Activated T-cell treated with anti-CD3 and anti-CD28 coated beads, Interleukin-2, amount 50 U/mL, for 4 hours (primary cell): ENCODE measurements at regions not wholly inside any gene's neighbourhood (a gene's known extent, or its start where the extent isn't known, plus 50 kb on each side); places are given as distances from the start of the nearest gene placed in this dataset.

Source experiments
- ATAC-seq, 2 donors: fragments of 200-7000 bp; cut with Tn5 transposase; one replicate each; pipeline ENCODE4 v1.10.0; 2021
- DNase-seq: peaks from one replicate; pipeline ENCODE4 v3.0.0-alpha.2; 2020
- H3K27me3 Mint-ChIP-seq: one replicate; pipeline ENCODE4 v1.8.0; 2021; ENCODE audit warnings: low read depth, mixed read lengths
- H3K36me3 Mint-ChIP-seq: one replicate; pipeline ENCODE4 v1.8.0; 2022; ENCODE audit warnings: mixed read lengths; ENCODE audit not compliant: insufficient read depth
- H3K4me1 Mint-ChIP-seq: one replicate; pipeline ENCODE4 v1.8.0; 2021; ENCODE audit warnings: low read depth, mixed read lengths
- H3K4me3 Mint-ChIP-seq: one replicate; pipeline ENCODE4 v1.8.0; 2021; ENCODE audit warnings: mild to moderate bottlenecking, moderate library complexity, mixed read lengths
- H3K9me3 Mint-ChIP-seq: one replicate; pipeline ENCODE4 v1.8.0; 2021; ENCODE audit warnings: mixed read lengths

- Mint-ChIP-seq H3K4me3 (no peak overlapping the region), H3K4me1 (no peaks in the 10 kb centered on the region), H3K36me3 (no peaks in the 10 kb centered on the region), H3K27me3 (no peaks in the 10 kb centered on the region), H3K9me3 (peaks cover 8% of the 10 kb centered on the region)
- ATAC-seq, result no peak
- DNase-seq, result no peak
These were observed 226.5 kb upstream of the NDN start for GRCh38 chr15:23913635-23914034.

GRCh38 chr15:23924686-23925085 is 237.6 kb upstream of the NDN start:
- Mint-ChIP-seq H3K36me3 (no peaks in the 10 kb centered on the region), H3K9me3 (peaks cover 8% of the 10 kb centered on the region), H3K27me3 (no peaks in the 10 kb centered on the region), H3K4me3 (no peak overlapping the region), H3K4me1 (no peaks in the 10 kb centered on the region)
- DNase-seq, result no peak
- ATAC-seq, result no peak

GRCh38 chr15:23954931-23955330 is 267.8 kb upstream of the NDN start:
- DNase-seq (no peak), ATAC-seq (no peak)
- H3K4me1 Mint-ChIP-seq, result no peaks in the 10 kb centered on the region
- H3K4me3 Mint-ChIP-seq, result no peak overlapping the region
- H3K9me3 Mint-ChIP-seq, result peaks cover 11% of the 10 kb centered on the region
- H3K27me3 Mint-ChIP-seq, result no peaks in the 10 kb centered on the region
- no peaks in the 10 kb centered on the region for H3K36me3 Mint-ChIP-seq

GRCh38 chr15:23983500-23984259 is 296.6 kb upstream of the NDN start:
- Mint-ChIP-seq H3K4me1 (no peaks in the 10 kb centered on the region), H3K9me3 (peaks cover 10% of the 10 kb centered on the region), H3K36me3 (no peaks in the 10 kb centered on the region), H3K27me3 (no peaks in the 10 kb centered on the region), H3K4me3 (no peak overlapping the region)
- DNase-seq (no peak), ATAC-seq (no peak)

GRCh38 chr15:23994273-23994672 is 307.2 kb upstream of the NDN start:
- Mint-ChIP-seq H3K36me3 (no peaks in the 10 kb centered on the region), H3K9me3 (peaks cover 11% of the 10 kb centered on the region), H3K27me3 (no peaks in the 10 kb centered on the region), H3K4me1 (no peaks in the 10 kb centered on the region), H3K4me3 (no peak overlapping the region)
- no peak for ATAC-seq
- DNase-seq, result no peak

GRCh38 chr15:23998056-23998455 is 311.0 kb upstream of the NDN start:
- no peaks in the 10 kb centered on the region for H3K4me1 Mint-ChIP-seq
- DNase-seq (no peak), ATAC-seq (no peak)
- H3K27me3 Mint-ChIP-seq, result no peaks in the 10 kb centered on the region
- peaks cover 15% of the 10 kb centered on the region for H3K9me3 Mint-ChIP-seq
- no peak overlapping the region for H3K4me3 Mint-ChIP-seq
- H3K36me3 Mint-ChIP-seq, result no peaks in the 10 kb centered on the region

GRCh38 chr15:24008476-24008875 is 321.4 kb upstream of the NDN start:
- ATAC-seq (no peak), DNase-seq (no peak)
- no peaks in the 10 kb centered on the region for H3K36me3 Mint-ChIP-seq
- no peak overlapping the region for H3K4me3 Mint-ChIP-seq
- H3K4me1 Mint-ChIP-seq, result no peaks in the 10 kb centered on the region
- no peaks in the 10 kb centered on the region for H3K27me3 Mint-ChIP-seq
- peaks cover 8% of the 10 kb centered on the region for H3K9me3 Mint-ChIP-seq

- Mint-ChIP-seq H3K36me3 (no peaks in the 10 kb centered on the region), H3K9me3 (peaks cover 14% of the 10 kb centered on the region), H3K4me1 (no peaks in the 10 kb centered on the region), H3K4me3 (no peak overlapping the region), H3K27me3 (no peaks in the 10 kb centered on the region)
- DNase-seq (no peak), ATAC-seq (no peak)
These were observed 330.4 kb upstream of the NDN start for GRCh38 chr15:24017470-24017869.

GRCh38 chr15:24039683-24040082 is 352.6 kb upstream of the NDN start:
- DNase-seq, result no peak
- ATAC-seq, result no peak
- H3K4me3 Mint-ChIP-seq, result no peak overlapping the region
- H3K27me3 Mint-ChIP-seq, result no peaks in the 10 kb centered on the region
- H3K36me3 Mint-ChIP-seq, result no peaks in the 10 kb centered on the region
- no peaks in the 10 kb centered on the region for H3K4me1 Mint-ChIP-seq
- H3K9me3 Mint-ChIP-seq, result peaks cover 15% of the 10 kb centered on the region

- ATAC-seq (no peak), DNase-seq (no peak)
- H3K36me3 Mint-ChIP-seq, result no peaks in the 10 kb centered on the region
- peaks cover 7% of the 10 kb centered on the region for H3K9me3 Mint-ChIP-seq
- H3K4me3 Mint-ChIP-seq, result no peak overlapping the region
- no peaks in the 10 kb centered on the region for H3K27me3 Mint-ChIP-seq
- no peaks in the 10 kb centered on the region for H3K4me1 Mint-ChIP-seq
These were observed 367.6 kb upstream of the NDN start for GRCh38 chr15:24054547-24055245.

GRCh38 chr15:24067733-24068501 is 380.8 kb upstream of the NDN start:
- H3K36me3 Mint-ChIP-seq, result no peaks in the 10 kb centered on the region
- ATAC-seq, result no peak
- H3K4me1 Mint-ChIP-seq, result no peaks in the 10 kb centered on the region
- DNase-seq, result no peak
- peaks cover 4% of the 10 kb centered on the region for H3K9me3 Mint-ChIP-seq
- no peaks in the 10 kb centered on the region for H3K27me3 Mint-ChIP-seq
- no peak overlapping the region for H3K4me3 Mint-ChIP-seq

- Mint-ChIP-seq H3K4me1 (no peaks in the 10 kb centered on the region), H3K27me3 (no peaks in the 10 kb centered on the region), H3K36me3 (no peaks in the 10 kb centered on the region), H3K9me3 (no peaks in the 10 kb centered on the region), H3K4me3 (no peak overlapping the region)
- ATAC-seq, result no peak
- no peak for DNase-seq
These were observed 388.4 kb upstream of the NDN start for GRCh38 chr15:24075420-24076089.

- Mint-ChIP-seq H3K36me3 (no peaks in the 10 kb centered on the region), H3K27me3 (no peaks in the 10 kb centered on the region), H3K9me3 (peaks cover 5% of the 10 kb centered on the region), H3K4me3 (no peak overlapping the region), H3K4me1 (no peaks in the 10 kb centered on the region)
- DNase-seq (no peak), ATAC-seq (no peak)
These were observed 389.1 kb upstream of the NDN start for GRCh38 chr15:24076090-24076784.
